Astrocyte of the spinal cord (primary cell): ENCODE measurements at regions not wholly inside any gene's neighbourhood (a gene's known extent, or its start where the extent isn't known, plus 50 kb on each side); places are given as distances from the start of the nearest gene placed in this dataset.
A peak's percentile ranks its signal among the peaks of the same experiment; 100 is the strongest.

Experiments used
- DNase-seq: peaks from one replicate; pipeline ENCODE4 v3.0.0; 2011; ENCODE audit warnings: low read depth, low spot score
- H3K4me3 ChIP-seq: 2 replicates; pipeline ENCODE4 v1.5.1; 2011; ENCODE audit warnings: low read depth, mild to moderate bottlenecking, low read length, moderate library complexity
- CTCF ChIP-seq: IDR thresholded peaks from 2 replicates; pipeline ENCODE4 v1.5.1; 2012; ENCODE audit warnings: low read depth, mild to moderate bottlenecking, low read length, inconsistent platforms
- in situ Hi-C: cut with HindIII; loops from 2 replicates; pipeline ENCODE4 v1.10.0; 2017; ENCODE audit warnings: low sequenced_read_pairs

DNA sequence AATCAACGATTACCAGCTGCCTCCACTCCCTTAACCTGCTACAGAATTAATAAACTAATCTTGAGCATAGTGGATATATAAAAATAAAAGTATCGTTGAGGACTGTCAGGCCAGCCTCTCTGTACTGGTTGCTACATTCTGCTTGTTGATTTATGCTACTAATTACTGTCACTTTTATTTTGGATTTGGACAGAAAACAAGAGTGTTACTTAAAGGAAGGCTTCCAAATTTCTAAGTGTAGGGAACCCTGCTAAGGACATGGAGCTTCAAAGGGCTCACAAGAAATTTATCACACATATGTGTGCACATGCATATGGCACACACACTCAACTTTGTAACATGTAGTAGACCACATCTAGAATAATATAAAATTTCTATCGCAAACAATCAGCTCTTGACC, 141.2 kb upstream of the ANKRD1 start:
- H3K4me3 ChIP-seq = no peak overlapping the region
- DNase-seq = no peak
- TF ChIP-seq CTCF = no peak
- in situ Hi-C loops = no loop called here

DNA sequence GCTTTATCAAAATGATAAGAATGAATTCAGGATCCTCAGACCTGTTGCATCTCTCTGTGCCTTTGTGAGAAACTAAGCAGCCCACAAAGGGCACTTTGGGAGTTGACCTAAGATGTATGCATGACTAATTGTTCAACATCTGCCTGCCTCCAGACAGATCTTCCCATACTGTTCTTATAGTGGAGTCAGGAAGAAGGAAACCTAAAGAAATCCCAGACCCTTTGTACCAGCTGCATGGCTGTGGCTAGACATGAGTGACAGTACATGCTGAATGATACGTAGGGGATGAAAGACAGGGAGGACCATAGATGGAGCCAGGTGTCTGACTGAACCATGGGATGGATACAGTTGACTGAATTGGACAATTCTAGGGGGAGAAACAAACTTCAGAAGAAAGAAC, 148.7 kb upstream of the PCGF5 start:
- in situ Hi-C loops = no loop called here
- DNase-seq = no peak
- H3K4me3 ChIP-seq = no peak overlapping the region
- TF ChIP-seq CTCF = no peak

GRCh38 chr10:91073286-91073979, 147.0 kb upstream of the PCGF5 start:
- in situ Hi-C loops = no loop called here
- no peak overlapping the region for H3K4me3 ChIP-seq
- no peak for DNase-seq
- TF ChIP-seq CTCF = no peak

DNA sequence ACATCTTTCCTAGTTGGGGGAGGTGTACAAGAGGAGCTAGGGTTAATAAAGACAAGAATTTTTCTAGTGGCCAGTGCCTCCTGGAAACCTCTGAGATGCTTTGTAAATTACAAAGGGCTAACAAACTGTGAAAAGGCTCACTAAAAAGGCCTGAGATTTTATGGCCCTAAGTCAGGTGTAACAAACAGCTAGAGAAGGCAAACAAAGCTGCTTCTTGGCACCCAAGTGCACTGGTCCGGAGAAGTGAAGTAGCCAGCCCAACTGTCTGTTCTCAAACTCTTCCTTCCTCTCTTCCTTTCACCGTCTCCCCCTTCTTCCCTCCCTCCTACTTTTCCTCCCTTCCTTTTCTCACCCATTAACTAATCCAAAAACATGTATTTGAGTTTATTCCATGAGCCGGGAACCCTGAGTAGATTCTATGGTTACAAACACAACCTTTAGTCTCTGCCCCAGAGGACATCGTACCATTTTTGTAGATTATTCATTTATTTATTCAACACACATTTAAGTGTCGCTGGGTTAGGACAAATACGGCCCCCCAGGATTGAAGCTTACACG, 143.4 kb upstream of the PCGF5 start:
- TF ChIP-seq CTCF = no peak

GRCh38 chr10:91077549-91078071, 142.9 kb upstream of the PCGF5 start:
- no peak overlapping the region for H3K4me3 ChIP-seq
- in situ Hi-C loops = no loop called here
- DNase-seq = peak; percentile 7

More for the DNA sequence above, 143.4 kb upstream of the PCGF5 start:
- no peak for DNase-seq
- H3K4me3 ChIP-seq = no peak overlapping the region
- in situ Hi-C loops = no loop called here

DNA sequence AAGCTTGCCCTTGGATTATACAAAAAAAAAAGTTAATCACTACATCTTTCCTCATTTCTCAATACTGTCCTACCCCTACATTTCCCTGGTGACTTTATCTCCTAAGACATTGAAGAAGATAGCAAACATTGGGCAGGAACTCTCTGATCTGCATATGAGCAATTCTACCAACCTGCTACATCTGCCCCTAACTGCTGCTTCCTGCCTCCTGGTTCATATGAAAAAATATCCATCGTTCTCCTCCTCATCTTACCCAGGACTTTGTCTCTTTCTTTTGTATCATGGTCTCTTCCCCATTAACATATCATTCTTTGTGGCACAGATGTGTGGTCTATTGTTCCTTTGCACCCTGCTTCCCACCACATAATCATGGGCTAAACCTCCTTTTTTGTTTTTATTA, 139.7 kb upstream of the PCGF5 start:
- DNase-seq = no peak
- H3K4me3 ChIP-seq = no peak overlapping the region
- in situ Hi-C loops = no loop called here
- TF ChIP-seq CTCF = no peak

More at GRCh38 chr10:91077549-91078071, 142.9 kb upstream of the PCGF5 start:
- no peak for TF ChIP-seq CTCF
